Epithelial cell of proximal tubule (primary cell): ENCODE measurements at regions not wholly inside any gene's neighbourhood (a gene's known extent, or its start where the extent isn't known, plus 50 kb on each side); places are given as distances from the start of the nearest gene placed in this dataset.

Experiments
- DNase-seq: peaks from one replicate; pipeline ENCODE4 v3.0.0-alpha.2; 2011; ENCODE audit warnings: low read depth
- H3K4me3 ChIP-seq: 2 replicates; pipeline ENCODE4 v1.5.1; 2011; ENCODE audit warnings: low read depth, mild to moderate bottlenecking, low read length
- CTCF ChIP-seq: conservative IDR thresholded peaks from 2 replicates; pipeline ENCODE4 v1.5.1; 2012; ENCODE audit warnings: low read depth, mild to moderate bottlenecking, low read length

- no peak for DNase-seq
- no peak for TF ChIP-seq CTCF
- H3K4me3 ChIP-seq: no peak overlapping the region
Observed at GRCh38 chr5:58121391-58121790, 338.5 kb downstream of the PLK2 start.

GRCh38 chr5:58117542-58117941, 342.3 kb downstream of the PLK2 start:
- DNase-seq: no peak
- no peak for TF ChIP-seq CTCF
- no peak overlapping the region for H3K4me3 ChIP-seq

GRCh38 chr5:58116346-58116745, 343.5 kb downstream of the PLK2 start:
- DNase-seq: no peak
- no peak for TF ChIP-seq CTCF
- no peak overlapping the region for H3K4me3 ChIP-seq

GRCh38 chr5:58115811-58116210, 344.1 kb downstream of the PLK2 start:
- no peak overlapping the region for H3K4me3 ChIP-seq
- no peak for TF ChIP-seq CTCF
- DNase-seq: no peak

GRCh38 chr5:58114324-58114723, 345.6 kb downstream of the PLK2 start:
- peak; percentile 42 for DNase-seq
- no peak for TF ChIP-seq CTCF
- H3K4me3 ChIP-seq: no peak overlapping the region

- TF ChIP-seq CTCF: no peak
- no peak for DNase-seq
- H3K4me3 ChIP-seq: no peak overlapping the region
Observed at GRCh38 chr5:58113172-58113571, 346.7 kb downstream of the PLK2 start.

GRCh38 chr5:58108511-58108910, 351.4 kb downstream of the PLK2 start:
- TF ChIP-seq CTCF: no peak
- DNase-seq: peak; percentile 51
- H3K4me3 ChIP-seq: no peak overlapping the region
